AG04449 (cell line): ENCODE measurements at regions not wholly inside any gene's neighbourhood (a gene's known extent, or its start where the extent isn't known, plus 50 kb on each side); places are given as distances from the start of the nearest gene placed in this dataset.

ENCODE experiments used
- CTCF ChIA-PET: fragments of 350-600 bp; formaldehyde crosslinking; extraction: SDS; loops from one replicate; lab custom pipeline; 2021; ENCODE audit warnings: antibody characterized with exemption; lab: Yijun Ruan, JAX
- POLR2A ChIA-PET: fragments of 400-600, 350-600 bp; formaldehyde crosslinking; extraction: SDS; loops from one replicate; lab custom pipeline; 2020; ENCODE audit warnings: antibody characterized with exemption, inconsistent platforms; lab: Yijun Ruan, JAX
- DNase-seq: peaks from one replicate; pipeline ENCODE4 v3.0.0-alpha.2; 2010; ENCODE audit warnings: low read depth, low spot score
- H3K4me3 ChIP-seq: 2 replicates; pipeline ENCODE4 v1.5.1; 2011; ENCODE audit warnings: low read depth, mild to moderate bottlenecking, control low read depth, low read length
- TF ChIP-seq, protein P1 (sequence below): IDR thresholded peaks from one replicate; pipeline ENCODE4 v1.5.1; 2011; ENCODE audit warnings: mild to moderate bottlenecking, moderate library complexity, low read length, control low read depth, inconsistent platforms; ENCODE audit not compliant: insufficient read depth; ENCODE audit errors: missing control alignments

DNA sequence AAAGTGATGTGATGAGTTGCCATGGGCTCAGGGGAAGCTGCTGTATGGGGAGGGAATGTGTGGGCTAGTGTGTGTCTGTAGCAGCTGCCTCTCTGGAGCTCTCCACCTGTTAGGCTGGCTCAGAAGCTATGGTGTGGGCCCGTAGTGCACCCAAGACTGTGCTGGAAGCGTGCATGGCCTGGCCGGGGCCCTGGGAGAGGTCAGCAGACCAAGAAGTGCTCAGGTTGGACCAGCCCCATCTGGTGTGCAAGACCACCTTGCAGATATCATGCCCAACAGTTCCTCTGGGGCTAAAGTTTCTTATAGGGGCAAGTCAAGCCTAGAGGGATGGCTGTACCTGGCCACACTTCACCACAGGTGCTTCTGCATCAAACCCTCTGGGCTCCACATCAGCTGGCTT, 274.4 kb upstream of the CCDC179 start:
- CTCF ChIA-PET, result no interaction called here
- DNase-seq, result no peak
- POLR2A ChIA-PET, result no interaction called here
- TF ChIP-seq, protein P1, sequence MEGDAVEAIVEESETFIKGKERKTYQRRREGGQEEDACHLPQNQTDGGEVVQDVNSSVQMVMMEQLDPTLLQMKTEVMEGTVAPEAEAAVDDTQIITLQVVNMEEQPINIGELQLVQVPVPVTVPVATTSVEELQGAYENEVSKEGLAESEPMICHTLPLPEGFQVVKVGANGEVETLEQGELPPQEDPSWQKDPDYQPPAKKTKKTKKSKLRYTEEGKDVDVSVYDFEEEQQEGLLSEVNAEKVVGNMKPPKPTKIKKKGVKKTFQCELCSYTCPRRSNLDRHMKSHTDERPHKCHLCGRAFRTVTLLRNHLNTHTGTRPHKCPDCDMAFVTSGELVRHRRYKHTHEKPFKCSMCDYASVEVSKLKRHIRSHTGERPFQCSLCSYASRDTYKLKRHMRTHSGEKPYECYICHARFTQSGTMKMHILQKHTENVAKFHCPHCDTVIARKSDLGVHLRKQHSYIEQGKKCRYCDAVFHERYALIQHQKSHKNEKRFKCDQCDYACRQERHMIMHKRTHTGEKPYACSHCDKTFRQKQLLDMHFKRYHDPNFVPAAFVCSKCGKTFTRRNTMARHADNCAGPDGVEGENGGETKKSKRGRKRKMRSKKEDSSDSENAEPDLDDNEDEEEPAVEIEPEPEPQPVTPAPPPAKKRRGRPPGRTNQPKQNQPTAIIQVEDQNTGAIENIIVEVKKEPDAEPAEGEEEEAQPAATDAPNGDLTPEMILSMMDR, result no peak
- H3K4me3 ChIP-seq, result no peak overlapping the region

DNA sequence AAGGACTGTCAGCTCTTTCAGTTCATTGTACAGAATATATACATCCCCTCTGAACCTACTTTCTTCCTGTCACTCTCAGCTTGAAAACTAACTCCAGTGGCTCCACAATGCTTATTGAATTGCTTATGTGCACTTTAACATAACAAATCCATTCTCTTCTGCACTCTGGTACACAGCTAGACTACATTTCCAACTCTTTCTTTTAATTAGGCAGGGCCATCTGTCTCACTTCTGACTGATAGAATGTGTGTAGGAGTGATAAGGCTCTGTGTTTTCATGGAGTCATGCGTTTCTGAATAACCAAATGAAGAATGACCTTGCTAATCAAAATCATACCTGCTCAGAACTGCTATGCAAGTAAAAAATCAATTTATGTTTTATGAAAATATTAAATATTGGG, 278.5 kb upstream of the CCDC179 start:
- no peak for DNase-seq
- ChIA-PET CTCF (no interaction called here), POLR2A (no interaction called here)
- no peak overlapping the region for H3K4me3 ChIP-seq
- TF ChIP-seq, protein P1, result no peak

DNA sequence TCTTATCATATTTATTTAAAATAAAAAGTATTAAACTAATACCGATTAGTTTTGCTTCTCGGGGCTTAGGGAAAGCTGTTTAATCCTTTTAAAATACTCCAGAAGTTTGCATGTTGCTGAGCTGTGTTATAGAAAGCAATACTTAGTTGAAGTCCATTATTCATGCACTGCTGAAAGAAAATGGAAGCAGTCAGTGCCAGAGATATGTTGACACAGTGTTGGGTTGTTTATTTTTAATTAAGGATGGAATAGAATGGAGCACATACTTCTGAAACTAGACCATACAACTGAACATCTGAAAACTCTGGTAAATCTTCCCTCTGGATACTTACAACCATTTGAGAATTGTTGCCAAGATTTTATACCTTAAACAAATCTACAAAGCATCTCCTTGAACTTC, 282.7 kb upstream of the CCDC179 start:
- TF ChIP-seq, protein P1, result no peak
- ChIA-PET CTCF (no interaction called here), POLR2A (no interaction called here)
- no peak overlapping the region for H3K4me3 ChIP-seq
- DNase-seq, result no peak

DNA sequence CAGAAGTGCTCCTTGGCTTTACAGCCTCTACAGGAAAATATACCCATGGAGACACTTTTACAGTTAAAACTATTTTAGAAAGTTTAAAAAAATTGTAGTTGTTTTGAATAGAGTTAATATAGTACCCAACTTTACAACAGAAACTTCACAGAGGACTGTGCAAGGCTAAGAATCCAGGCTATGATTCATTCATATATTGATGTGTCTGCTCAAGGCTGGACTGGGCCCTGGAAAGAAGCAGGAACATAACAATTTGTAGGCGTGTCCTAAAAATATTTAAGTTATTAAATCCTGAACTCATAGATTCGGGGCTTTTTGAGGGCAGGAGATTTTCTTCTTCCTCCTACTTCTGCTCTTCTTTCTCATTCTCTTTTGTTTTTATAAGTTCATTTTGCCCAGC, 291.5 kb upstream of the CCDC179 start:
- ChIA-PET POLR2A (no interaction called here), CTCF (no interaction called here)
- TF ChIP-seq, protein P1, result no peak
- no peak for DNase-seq
- H3K4me3 ChIP-seq, result no peak overlapping the region

DNA sequence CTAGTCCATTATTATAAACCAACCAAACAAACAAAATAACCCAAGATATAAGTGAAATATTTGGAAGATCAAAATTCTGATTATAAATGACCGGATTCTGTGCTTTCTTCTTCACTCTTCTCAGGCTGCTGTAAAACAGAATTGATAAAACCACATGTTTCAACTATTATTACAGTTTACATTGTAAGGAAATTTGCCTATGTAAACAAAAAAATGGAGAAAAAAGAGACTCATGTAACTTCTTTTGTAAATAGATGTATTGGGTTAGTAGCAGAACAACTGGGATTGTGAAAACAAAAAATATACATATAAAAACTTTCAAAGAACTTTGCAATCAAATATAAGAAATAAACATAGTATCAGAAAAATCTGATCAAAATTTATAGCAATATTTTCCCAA, 295.2 kb upstream of the CCDC179 start:
- no peak overlapping the region for H3K4me3 ChIP-seq
- CTCF ChIA-PET, result no interaction called here

DNA sequence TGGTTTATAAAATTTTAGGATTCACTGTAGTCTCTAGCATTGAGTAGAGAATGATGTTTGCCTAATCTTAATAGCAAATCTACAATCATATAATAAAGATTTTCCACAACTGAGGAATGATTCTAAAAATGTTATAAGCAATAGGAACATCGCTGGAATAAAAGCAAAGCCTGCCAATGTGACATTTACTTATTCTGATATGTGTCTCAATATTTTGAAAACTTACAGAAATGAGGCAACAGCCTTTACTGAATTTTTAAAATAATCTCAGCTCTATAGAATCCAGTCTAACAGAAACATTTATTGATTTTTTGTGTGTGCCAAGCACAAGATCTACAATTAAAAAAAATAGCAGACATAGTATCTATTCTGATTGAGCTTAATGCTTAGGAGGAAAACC, 303.7 kb upstream of the CCDC179 start:
- ChIA-PET CTCF (no interaction called here), POLR2A (no interaction called here)
- no peak for DNase-seq
- TF ChIP-seq, protein P1, result no peak
- H3K4me3 ChIP-seq, result no peak overlapping the region

More for the DNA sequence above, 295.2 kb upstream of the CCDC179 start:
- POLR2A ChIA-PET, result no interaction called here
- no peak for DNase-seq
- TF ChIP-seq, protein P1, result no peak
